GM18867 (cell line): ENCODE measurements at regions not wholly inside any gene's neighbourhood (a gene's known extent, or its start where the extent isn't known, plus 50 kb on each side); places are given as distances from the start of the nearest gene placed in this dataset.

ENCODE experiments used
- ATAC-seq: cut with Tn5 transposase; IDR thresholded peaks from one replicate; pipeline ENCODE4 v1.9.1; 2021; ENCODE audit warnings: mild to moderate bottlenecking, moderate library complexity; ENCODE audit not compliant: unreplicated experiment

- ATAC-seq, result no peak
Measured at GRCh38 chr3:22296601-22297000, 545.6 kb upstream of the ZNF385D start.

- ATAC-seq, result no peak
Measured at GRCh38 chr3:22297436-22297835, 546.4 kb upstream of the ZNF385D start.

- no peak for ATAC-seq
Measured at GRCh38 chr3:22306454-22306853, 555.4 kb upstream of the ZNF385D start.

- no peak for ATAC-seq
Measured at GRCh38 chr3:22308871-22309270, 557.9 kb upstream of the ZNF385D start.

- ATAC-seq, result no peak
Measured at GRCh38 chr3:22315925-22316324, 564.9 kb upstream of the ZNF385D start.

GRCh38 chr3:22318325-22318724 lies 567.3 kb upstream of the ZNF385D start:
- no peak for ATAC-seq

- ATAC-seq, result no peak
Measured at GRCh38 chr3:22319446-22319845, 568.4 kb upstream of the ZNF385D start.

- no peak for ATAC-seq
Measured at GRCh38 chr3:22322861-22323260, 571.9 kb upstream of the ZNF385D start.

- ATAC-seq, result no peak
Measured at GRCh38 chr3:22326305-22326704, 575.3 kb upstream of the ZNF385D start.

GRCh38 chr3:22334996-22335395 lies 584.0 kb upstream of the ZNF385D start:
- no peak for ATAC-seq

GRCh38 chr3:22349215-22349851 lies 598.3 kb upstream of the ZNF385D start:
- no peak for ATAC-seq

- no peak for ATAC-seq
Measured at GRCh38 chr3:22351806-22352205, 600.8 kb upstream of the ZNF385D start.

GRCh38 chr3:22353126-22353525 lies 602.1 kb upstream of the ZNF385D start:
- no peak for ATAC-seq

- no peak for ATAC-seq
Measured at GRCh38 chr3:22358334-22358733, 607.3 kb upstream of the ZNF385D start.

GRCh38 chr3:22360164-22360563 lies 609.2 kb upstream of the ZNF385D start:
- ATAC-seq, result no peak

- ATAC-seq, result no peak
Measured at GRCh38 chr3:22360970-22361369, 610.0 kb upstream of the ZNF385D start.

GRCh38 chr3:22361521-22361920 lies 610.5 kb upstream of the ZNF385D start:
- ATAC-seq, result no peak

GRCh38 chr3:22364851-22365250 lies 613.8 kb upstream of the ZNF385D start:
- ATAC-seq, result no peak

- ATAC-seq, result no peak
Measured at GRCh38 chr3:22366781-22367180, 615.8 kb upstream of the ZNF385D start.

GRCh38 chr3:22371036-22371435 lies 620.0 kb upstream of the ZNF385D start:
- ATAC-seq, result no peak

GRCh38 chr3:22371607-22372291 lies 620.7 kb upstream of the ZNF385D start:
- ATAC-seq, result no peak

GRCh38 chr3:22372292-22373062 lies 621.5 kb upstream of the ZNF385D start:
- no peak for ATAC-seq
